HL-60 (cell line): ENCODE measurements at regions not wholly inside any gene's neighbourhood (a gene's known extent, or its start where the extent isn't known, plus 50 kb on each side); places are given as distances from the start of the nearest gene placed in this dataset.

Experiments used
- SPI1 ChIP-seq: IDR thresholded peaks from 2 replicates; pipeline ENCODE4 v1.6.1; 2012; ENCODE audit warnings: low read depth, mild to moderate bottlenecking, borderline replicate concordance
- TF ChIP-seq, protein P1 (sequence below): IDR thresholded peaks from one replicate; pipeline ENCODE4 v1.5.1; 2011; ENCODE audit warnings: low read length, control low read depth, inconsistent platforms; ENCODE audit not compliant: insufficient read depth

DNA sequence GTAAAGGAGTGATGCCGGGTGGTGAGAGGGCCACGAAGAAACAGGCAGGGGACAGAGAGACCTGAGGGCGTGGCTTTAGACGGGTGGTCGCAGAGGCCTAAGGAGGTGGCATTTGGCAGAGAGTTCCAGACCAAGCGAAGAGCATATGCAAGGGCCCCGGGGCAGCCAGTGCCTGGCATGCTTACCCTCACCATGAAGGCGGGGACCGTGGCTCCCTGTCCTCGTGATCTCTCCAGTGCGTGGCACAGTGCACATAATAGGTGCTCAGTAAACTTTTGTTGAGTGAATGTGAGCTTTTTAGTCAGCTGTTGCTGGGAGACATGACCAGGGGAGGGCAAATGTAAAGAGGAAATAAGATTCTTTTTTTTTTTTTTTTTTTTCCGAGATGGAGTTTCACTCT lies 245.6 kb upstream of the GSE1 start:
- TF ChIP-seq, protein P1, sequence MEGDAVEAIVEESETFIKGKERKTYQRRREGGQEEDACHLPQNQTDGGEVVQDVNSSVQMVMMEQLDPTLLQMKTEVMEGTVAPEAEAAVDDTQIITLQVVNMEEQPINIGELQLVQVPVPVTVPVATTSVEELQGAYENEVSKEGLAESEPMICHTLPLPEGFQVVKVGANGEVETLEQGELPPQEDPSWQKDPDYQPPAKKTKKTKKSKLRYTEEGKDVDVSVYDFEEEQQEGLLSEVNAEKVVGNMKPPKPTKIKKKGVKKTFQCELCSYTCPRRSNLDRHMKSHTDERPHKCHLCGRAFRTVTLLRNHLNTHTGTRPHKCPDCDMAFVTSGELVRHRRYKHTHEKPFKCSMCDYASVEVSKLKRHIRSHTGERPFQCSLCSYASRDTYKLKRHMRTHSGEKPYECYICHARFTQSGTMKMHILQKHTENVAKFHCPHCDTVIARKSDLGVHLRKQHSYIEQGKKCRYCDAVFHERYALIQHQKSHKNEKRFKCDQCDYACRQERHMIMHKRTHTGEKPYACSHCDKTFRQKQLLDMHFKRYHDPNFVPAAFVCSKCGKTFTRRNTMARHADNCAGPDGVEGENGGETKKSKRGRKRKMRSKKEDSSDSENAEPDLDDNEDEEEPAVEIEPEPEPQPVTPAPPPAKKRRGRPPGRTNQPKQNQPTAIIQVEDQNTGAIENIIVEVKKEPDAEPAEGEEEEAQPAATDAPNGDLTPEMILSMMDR = no peak
- no peak for TF ChIP-seq SPI1
